Nephron progenitor cell (in vitro differentiated cells): ENCODE measurements at regions not wholly inside any gene's neighbourhood (a gene's known extent, or its start where the extent isn't known, plus 50 kb on each side); places are given as distances from the start of the nearest gene placed in this dataset.
A peak's percentile ranks its signal among the peaks of the same experiment; 100 is the strongest.

Source experiments
- DNase-seq: peaks from one replicate; pipeline ENCODE4 v3.0.0; 2021
- H3K27ac Mint-ChIP-seq: 2 replicates; pipeline ENCODE4 v1.8.0; 2021; ENCODE audit warnings: mild to moderate bottlenecking, moderate library complexity, mixed read lengths
- H3K27me3 Mint-ChIP-seq: 2 replicates; pipeline ENCODE4 v1.8.0; 2021; ENCODE audit warnings: mild to moderate bottlenecking, low read depth, mixed read lengths; ENCODE audit not compliant: poor library complexity
- H3K36me3 Mint-ChIP-seq: 2 replicates; pipeline ENCODE4 v1.8.0; 2021; ENCODE audit warnings: low read depth, mixed read lengths
- H3K4me1 Mint-ChIP-seq: 2 replicates; pipeline ENCODE4 v1.8.0; 2021; ENCODE audit warnings: mixed read lengths
- H3K4me3 Mint-ChIP-seq: 2 replicates; pipeline ENCODE4 v1.8.0; 2021; ENCODE audit warnings: mild to moderate bottlenecking, moderate library complexity, mixed read lengths
- H3K9me3 Mint-ChIP-seq: 2 replicates; pipeline ENCODE4 v1.8.0; 2021; ENCODE audit warnings: mild to moderate bottlenecking, moderate library complexity, mixed read lengths
- TF ChIP-seq, protein P1 (sequence below): fragments of 200-600 bp; sonication (generic); IDR thresholded peaks from 2 replicates; pipeline ENCODE4 v1.5.0; 2021; ENCODE audit warnings: antibody characterized with exemption

DNA sequence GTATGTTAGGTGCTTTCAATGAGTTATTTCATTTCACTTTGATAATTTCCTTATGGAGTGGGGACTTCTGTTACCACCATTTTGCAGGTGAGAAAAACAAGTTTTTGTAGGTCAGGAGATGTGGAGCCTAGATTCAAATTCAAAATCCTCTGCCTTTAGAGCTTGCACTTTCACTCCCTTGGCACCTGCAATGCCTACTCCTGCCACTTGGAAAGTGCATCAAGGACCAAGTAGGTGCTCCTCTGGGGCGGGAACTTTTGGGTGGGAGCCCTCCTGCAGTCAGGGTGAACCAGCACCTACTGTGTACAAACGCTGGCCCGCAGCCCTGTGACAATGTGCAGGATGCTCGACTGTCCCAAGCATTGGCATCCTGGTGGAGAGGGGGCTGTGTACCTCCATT lies 199.0 kb downstream of the EMX2 start:
- Mint-ChIP-seq H3K36me3 (no peaks in the 10 kb centered on the region), H3K4me1 (peaks cover 25% of the 10 kb centered on the region), H3K27ac (no peak overlapping the region), H3K27me3 (peaks cover 16% of the 10 kb centered on the region), H3K4me3 (no peak overlapping the region), H3K9me3 (no peaks in the 10 kb centered on the region)
- TF ChIP-seq, protein P1, sequence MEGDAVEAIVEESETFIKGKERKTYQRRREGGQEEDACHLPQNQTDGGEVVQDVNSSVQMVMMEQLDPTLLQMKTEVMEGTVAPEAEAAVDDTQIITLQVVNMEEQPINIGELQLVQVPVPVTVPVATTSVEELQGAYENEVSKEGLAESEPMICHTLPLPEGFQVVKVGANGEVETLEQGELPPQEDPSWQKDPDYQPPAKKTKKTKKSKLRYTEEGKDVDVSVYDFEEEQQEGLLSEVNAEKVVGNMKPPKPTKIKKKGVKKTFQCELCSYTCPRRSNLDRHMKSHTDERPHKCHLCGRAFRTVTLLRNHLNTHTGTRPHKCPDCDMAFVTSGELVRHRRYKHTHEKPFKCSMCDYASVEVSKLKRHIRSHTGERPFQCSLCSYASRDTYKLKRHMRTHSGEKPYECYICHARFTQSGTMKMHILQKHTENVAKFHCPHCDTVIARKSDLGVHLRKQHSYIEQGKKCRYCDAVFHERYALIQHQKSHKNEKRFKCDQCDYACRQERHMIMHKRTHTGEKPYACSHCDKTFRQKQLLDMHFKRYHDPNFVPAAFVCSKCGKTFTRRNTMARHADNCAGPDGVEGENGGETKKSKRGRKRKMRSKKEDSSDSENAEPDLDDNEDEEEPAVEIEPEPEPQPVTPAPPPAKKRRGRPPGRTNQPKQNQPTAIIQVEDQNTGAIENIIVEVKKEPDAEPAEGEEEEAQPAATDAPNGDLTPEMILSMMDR, result peak; percentile 34
- no peak for DNase-seq

DNA sequence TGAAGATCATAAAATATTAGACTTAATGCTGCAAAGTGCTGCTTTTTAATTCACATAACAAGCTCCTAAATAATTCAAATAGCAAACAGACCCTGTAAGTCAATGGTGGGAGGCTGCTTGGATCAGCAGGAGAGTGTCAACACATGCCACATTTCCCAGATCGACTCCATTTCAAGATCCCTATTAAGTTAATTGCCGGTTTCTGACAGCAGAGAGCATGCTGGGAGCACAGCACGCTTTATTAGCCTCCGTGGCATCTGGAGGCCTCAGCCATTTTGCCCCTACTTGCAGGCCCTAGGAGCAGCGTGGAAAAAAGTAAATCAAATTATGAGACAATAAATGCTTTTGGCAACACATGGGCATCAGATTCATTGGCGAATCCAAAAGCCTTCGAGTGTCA lies 201.0 kb downstream of the EMX2 start:
- TF ChIP-seq, protein P1, result no peak
- Mint-ChIP-seq H3K9me3 (no peaks in the 10 kb centered on the region), H3K4me1 (peaks cover 15% of the 10 kb centered on the region), H3K27ac (no peak overlapping the region), H3K4me3 (no peak overlapping the region), H3K36me3 (no peaks in the 10 kb centered on the region), H3K27me3 (peaks cover 22% of the 10 kb centered on the region)
- no peak for DNase-seq

DNA sequence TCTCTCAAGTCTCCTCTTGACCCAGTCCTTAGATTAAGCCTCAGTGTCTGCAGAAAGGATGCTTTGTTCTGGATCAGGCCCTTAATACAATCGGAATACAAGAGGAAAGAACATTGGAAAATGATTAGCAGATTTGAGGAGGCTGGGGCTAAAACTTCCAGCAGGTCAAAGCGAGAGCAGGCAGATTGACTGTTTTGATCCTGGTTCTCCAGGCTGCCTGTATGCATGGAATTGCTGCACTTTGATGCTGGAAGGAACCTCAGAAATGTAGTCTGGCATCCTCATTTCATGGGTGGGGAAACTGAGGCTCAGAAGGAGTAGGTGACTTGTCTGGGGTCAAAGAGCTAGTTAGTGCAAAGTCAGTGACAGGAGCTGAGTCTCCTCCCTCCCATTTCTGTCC lies 202.8 kb downstream of the EMX2 start:
- H3K27me3 Mint-ChIP-seq, result peaks cover 20% of the 10 kb centered on the region
- no peak for DNase-seq
- H3K4me1 Mint-ChIP-seq, result peaks cover 11% of the 10 kb centered on the region
- TF ChIP-seq, protein P1, result no peak
- no peak overlapping the region for H3K27ac Mint-ChIP-seq
- no peaks in the 10 kb centered on the region for H3K9me3 Mint-ChIP-seq
- H3K36me3 Mint-ChIP-seq, result no peaks in the 10 kb centered on the region
- no peak overlapping the region for H3K4me3 Mint-ChIP-seq

DNA sequence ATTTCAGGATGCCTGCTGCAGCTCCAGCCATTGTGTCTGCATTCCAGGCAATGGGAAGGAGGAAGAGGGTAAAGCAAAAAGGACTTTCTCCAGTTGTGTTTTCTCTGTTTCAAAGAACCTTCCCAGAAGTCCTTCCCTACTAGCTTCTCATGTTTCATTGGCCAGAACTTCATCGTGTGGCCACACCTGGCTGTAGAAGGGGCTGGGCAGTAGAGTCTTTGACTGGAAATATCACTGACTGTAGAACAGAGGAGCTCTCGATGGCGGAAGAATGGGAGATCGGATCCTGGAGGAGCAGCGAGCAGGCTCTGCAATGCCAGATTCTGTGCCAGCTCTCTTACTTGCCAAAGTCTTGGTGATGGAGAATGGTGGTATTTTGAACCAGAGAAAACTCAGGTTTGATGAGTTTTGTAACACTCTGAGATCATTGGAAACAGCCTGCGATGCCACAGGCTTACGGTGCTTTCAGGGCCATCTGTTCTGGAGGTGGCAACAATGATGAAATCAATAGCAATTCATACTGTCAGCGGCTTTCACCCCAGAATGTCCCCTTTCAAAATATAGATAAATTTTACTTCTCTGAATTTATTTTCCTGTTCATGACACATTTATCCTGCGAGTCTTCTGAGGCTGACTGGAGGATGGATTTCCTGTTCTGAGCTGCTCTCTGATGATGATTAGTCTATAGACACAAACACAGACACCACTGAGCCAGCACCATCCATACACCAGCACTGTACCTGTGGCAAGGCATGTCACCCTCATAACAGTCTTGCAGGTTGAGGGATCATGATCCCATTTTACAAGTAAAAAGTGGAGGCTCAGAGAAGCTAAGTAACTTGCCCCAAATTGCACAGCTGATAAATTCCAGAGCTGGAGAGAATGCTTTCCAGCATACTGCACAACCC lies 204.2 kb downstream of the EMX2 start:
- DNase-seq, result no peak
- Mint-ChIP-seq H3K36me3 (no peaks in the 10 kb centered on the region), H3K27me3 (peaks cover 22% of the 10 kb centered on the region), H3K27ac (peak overlapping the region; percentile 48), H3K4me1 (no peaks in the 10 kb centered on the region), H3K9me3 (no peaks in the 10 kb centered on the region), H3K4me3 (no peak overlapping the region)
- TF ChIP-seq, protein P1, result no peak

DNA sequence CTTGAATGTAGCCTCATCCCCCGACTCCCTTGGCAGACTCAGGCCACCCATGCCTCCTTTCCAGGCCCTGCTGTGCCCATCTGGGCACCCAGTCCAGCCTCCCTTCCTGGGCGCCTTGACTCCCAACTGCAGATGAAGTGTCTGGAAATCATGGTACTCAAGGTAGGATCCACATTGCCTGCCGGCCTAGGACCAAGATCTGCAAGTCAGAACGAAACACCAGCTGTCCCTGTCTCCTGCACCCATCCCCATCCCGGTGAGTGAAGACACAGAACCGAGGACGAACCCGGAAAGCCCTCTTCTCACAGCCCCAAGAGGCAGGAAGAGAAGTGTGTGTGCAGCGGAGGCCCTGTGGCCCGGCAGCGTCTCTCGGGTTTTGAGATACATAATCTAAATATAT lies 205.1 kb downstream of the EMX2 start:
- H3K4me1 Mint-ChIP-seq, result no peaks in the 10 kb centered on the region
- DNase-seq, result no peak
- no peaks in the 10 kb centered on the region for H3K36me3 Mint-ChIP-seq
- no peaks in the 10 kb centered on the region for H3K9me3 Mint-ChIP-seq
- H3K27me3 Mint-ChIP-seq, result peaks cover 20% of the 10 kb centered on the region
- no peak overlapping the region for H3K4me3 Mint-ChIP-seq
- peak overlapping the region; percentile 66 for H3K27ac Mint-ChIP-seq
- TF ChIP-seq, protein P1, result no peak

DNA sequence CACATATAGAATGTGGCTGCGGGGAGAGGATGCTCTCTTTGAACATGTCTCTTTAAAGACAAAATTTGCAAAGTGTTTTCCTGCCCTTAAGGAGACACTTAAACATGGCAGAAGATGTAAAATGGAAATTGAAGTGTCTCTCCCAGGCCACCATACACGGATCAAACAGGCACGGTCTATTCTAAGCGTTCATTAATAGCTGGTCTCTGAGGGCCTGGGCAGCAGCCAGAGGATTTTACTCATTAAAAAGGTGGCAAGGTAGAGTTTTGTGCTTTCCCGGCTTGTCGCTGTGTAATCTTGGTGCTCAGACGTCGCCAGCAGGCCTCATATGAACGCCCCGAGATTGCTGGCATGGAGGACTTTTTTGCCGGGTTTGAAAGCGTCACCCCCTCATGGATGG lies 205.5 kb downstream of the EMX2 start:
- TF ChIP-seq, protein P1, result no peak
- Mint-ChIP-seq H3K36me3 (no peaks in the 10 kb centered on the region), H3K4me3 (no peak overlapping the region), H3K4me1 (no peaks in the 10 kb centered on the region), H3K27me3 (peaks cover 20% of the 10 kb centered on the region), H3K9me3 (no peaks in the 10 kb centered on the region), H3K27ac (peak overlapping the region; percentile 66)
- DNase-seq, result no peak
